G401.6 (cell line): ENCODE measurements at regions not wholly inside any gene's neighbourhood (a gene's known extent, or its start where the extent isn't known, plus 50 kb on each side); places are given as distances from the start of the nearest gene placed in this dataset.
A peak's percentile ranks its signal among the peaks of the same experiment; 100 is the strongest.
"Not testable (repeated sequence)": the region's sequence is repeated elsewhere in the genome, so short reads cannot be mapped to it uniquely, and the experiment has no call there.

Source experiments
- FAIRE-seq: peaks from 2 replicates; lab custom pipeline; 2012; peaks lifted over from hg19 to GRCh38; lab: Jason Lieb, UNC

DNA sequence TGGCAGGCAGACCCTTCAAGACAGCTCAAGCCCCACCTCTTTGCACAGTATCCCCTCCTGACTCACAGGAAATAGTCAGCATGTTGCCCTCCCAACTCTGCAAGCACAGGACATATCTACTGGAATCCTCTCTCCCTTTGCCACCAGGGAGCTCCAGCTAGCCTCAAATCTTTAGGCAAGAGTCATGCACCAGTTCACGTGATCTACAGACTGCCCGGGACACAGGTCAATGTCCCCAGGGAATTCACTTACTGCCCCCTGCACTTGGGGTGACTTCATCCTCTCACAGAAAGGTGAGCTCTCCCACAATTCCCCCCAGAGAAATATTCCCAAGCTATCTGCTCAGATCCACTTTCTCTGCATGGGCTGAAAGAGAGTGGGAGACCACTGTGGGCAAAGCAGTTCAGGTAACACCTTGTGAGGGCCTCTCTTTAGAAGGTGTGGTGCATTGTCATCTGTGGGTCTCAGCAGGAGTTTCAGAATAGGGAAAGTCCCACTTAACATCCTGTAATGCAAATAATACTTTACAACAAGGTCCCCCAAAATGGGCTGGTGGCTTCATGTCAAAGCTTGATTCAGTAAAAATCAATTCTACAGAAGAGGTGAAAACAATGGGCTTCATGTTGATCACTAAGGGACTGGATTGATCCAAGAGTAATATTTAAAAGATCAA, 129.9 kb downstream of the NOC3L start:
- no peak for FAIRE-seq

DNA sequence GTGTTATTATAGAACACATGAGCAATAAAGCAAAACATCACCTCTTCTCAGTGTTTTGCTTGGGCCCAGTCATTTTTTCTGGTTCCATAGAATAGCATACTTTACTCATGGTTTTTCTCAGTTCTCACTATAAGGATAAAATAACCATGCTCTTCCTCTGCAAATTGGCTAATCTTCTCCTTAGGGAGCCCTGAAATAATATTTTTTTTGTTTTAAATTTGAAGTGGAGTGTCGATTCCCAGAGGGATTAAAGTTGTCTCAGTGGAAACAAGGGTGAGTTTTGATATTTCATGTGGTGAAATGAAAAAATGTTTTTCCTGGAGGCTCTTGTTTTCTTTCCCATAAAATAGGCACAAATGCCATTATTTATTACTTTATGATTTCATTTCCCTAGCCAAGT, 127.3 kb downstream of the NOC3L start:
- FAIRE-seq, result no peak

DNA sequence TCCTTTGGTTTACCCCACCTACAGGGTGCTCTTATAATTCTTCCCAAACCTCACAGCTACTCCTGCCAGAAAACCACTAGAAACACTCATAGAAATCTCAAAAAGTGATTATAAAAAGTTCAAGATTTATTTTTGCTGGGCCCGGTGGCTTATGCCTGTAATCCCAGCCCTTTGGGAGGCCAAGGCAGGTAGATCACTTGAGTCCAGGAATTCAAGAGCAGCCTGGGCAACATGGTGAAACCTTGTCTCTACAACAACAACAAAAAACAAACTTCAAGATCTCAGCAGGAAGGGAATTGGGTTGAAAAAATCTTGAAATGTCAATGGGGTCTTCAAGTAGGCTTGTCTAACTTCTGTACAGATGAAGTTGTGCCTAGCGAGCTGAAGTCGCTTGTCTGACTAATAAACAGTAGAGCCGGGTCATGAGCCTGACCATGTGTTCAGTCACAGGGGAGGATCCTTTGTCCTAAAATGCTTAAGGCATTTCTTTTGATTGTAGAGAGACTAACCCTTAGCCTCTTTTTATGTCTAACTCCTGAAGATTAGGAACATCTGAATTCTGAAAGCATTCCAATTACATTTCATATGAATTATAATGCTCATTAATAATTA, 124.6 kb downstream of the NOC3L start:
- no peak for FAIRE-seq

DNA sequence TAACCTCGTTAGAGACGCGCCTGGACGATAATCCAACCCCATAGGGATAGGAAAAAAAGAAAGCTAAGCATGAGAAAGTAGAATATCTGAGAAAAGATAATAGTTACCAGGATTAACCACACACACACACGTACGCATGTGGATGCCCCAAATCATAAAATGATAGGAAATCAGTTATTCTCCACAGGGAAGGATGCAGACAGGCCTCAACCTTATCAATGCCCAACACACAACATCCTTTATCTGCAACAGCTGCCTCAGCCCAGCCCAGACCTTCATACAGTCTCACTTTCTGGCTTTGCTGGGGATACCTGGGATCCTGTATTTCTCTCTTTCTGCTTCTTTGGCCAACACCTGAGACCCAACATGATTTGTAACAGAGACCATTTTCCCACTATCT, 123.0 kb downstream of the NOC3L start:
- no peak for FAIRE-seq

DNA sequence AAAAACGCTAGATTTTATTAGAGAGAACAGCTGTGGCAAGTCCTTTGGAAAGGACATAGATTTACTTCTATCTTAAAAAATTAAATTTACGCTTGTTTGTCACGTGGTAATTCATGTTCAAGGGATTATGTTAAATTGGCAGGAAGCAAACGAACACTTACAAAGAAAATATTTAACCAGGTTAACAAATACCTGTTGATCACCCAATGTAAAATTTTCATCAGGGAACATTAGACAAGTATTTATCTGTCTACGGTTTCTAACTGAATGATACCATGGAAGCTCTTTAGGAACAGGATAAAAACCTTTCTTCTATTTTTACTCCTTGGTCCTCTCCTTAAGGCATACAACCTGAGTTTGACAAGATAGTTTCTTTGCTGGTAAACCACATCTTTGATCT, 122.2 kb downstream of the NOC3L start:
- no peak for FAIRE-seq

DNA sequence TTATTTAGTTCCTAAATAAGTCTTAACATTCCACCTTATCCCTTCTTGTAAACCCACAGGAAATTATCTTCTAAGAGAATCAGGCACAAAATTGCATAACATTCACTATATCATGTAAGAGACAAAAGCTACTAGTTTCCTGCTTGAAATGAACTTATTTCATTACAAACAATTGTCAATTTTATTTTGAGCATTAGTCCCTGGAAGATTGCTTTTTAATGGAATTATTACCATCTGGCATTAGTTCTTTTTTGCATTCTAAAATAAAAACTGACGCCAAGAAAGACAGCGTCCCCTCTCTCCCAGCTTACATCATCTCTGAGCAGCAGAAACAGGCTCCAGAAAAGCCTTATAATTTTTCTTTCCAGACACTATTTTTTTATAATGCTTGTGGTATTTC, 121.8 kb downstream of the NOC3L start:
- FAIRE-seq, result no peak

DNA sequence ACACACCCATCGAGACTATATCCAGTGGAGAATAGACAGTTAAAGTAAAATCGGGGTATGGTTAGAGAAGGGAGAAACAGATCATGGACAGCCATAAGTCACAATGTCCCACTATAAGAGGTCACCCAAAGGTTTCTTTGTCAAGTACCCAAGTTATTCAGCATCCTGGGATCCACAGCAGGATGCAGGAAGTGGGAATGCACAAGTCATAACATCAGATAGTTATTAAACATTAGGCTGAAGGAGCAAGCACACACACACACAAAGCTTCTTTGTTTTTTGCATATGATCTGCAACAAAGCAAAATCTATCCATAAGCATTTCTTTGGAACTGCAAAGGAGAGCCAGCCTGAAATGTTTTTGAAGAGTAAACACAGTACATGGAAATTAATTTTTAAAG, 111.6 kb downstream of the NOC3L start:
- FAIRE-seq, result no peak

DNA sequence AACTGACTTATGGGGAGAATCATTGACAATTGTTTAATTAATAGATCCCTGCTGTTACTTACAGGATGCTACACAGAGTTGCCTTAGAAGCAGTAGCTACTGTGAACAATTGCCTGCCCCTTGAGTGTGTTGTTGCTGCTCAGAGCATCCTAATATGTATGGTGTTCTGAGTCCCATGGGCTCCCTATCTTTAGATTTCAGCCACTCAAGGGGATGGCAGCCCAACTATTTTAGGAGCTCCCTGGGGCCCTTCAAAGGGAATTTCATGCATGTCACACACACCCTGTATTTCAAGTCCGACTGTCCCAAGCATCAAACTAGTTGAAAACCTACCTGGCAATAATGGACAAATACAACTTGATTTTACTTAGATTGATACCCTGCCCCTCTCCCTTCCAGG, 111.2 kb downstream of the NOC3L start:
- FAIRE-seq, result no peak

DNA sequence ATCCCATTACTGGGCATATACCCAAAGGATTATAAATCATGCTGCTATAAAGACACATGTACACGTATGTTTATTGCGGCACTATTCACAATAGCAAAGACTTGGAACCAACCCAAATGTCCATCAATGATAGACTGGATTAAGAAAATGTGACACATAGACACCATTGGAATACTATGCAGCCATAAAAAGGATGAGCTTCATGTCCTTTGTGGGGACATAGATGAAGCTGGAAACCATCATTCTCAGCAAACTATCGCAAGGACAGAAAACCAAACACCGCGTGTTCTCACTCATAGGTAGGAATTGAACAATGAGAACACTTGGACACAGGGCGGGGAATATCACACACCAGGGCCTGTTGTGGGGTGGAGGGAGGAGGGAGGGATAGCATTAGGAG, 105.3 kb downstream of the NOC3L start:
- not testable (repeated sequence) for FAIRE-seq

DNA sequence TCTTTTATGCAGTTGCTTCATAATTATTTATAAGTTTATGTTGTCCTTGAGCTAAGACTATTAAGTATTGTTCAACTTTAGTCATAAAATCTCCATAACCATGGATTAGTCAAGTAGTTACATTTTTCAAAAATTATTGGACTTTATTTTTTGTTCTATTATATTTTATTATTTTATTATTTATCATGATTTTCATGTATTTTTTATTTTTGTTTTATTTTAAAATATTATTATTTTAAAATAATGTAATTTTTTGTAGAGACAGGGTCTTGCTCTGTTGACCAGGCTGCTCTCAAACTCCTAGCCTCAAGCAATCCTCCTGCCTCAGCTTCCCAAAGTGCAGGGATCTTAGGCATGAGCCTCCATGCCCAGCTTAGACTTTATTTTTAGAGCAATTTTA, 102.3 kb downstream of the NOC3L start:
- peak; percentile 54 for FAIRE-seq

DNA sequence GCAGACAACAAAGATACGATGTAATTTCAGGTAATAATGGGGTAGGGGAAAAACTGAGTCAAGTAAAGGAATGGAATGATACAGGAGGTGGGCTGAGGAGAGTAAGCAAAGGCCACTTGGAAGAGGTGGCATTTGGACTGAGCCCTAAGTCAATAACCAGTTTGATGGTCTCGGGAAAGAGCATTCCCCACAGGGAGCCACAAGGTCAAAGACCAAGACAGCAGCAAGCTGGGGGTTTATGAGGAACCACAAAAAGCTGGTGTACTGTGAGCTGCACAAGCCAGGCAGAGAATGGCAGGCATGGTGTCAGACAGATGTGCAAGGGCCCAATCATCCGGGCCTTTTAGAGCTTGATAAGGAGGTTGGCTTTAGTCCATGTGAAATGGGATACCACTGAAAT, 98.7 kb downstream of the NOC3L start:
- no peak for FAIRE-seq

DNA sequence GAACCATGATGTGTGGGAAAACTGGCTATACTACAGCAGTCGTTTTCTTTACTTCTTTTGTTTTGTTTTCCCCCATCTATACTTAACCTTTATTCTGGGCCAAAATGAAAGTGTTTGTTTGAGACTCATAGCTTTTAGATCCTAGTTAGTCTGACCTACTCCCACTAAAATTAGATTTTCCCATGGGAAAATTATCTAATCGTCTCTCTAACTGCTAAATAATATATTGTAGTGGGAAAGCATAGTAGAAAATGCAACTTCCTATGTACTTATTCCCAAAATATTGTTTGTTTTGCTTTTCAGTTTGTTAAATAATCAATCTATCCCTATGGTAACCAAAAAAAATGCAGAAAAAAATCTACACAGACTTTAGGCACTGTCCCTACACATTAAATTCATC, 96.6 kb downstream of the NOC3L start:
- FAIRE-seq, result no peak

DNA sequence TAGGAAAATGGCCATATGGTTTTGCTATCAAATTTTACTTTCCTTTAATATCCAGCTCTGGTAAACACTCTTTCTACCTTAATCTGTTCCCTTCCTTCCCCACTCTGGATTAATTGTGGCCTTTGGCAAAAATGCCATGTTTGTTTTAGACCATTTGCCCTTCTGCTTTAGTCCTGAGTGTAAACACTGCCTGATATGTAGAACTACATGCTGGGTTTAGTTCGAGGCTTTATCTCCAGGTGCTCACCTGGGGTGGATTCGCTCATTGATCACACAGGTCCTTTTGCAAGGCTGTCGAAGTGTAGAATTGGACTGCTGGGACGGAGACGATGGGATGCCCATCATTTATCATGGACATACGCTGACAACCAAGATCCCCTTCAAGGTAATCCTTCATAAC, 94.1 kb downstream of the NOC3L start:
- FAIRE-seq, result no peak

DNA sequence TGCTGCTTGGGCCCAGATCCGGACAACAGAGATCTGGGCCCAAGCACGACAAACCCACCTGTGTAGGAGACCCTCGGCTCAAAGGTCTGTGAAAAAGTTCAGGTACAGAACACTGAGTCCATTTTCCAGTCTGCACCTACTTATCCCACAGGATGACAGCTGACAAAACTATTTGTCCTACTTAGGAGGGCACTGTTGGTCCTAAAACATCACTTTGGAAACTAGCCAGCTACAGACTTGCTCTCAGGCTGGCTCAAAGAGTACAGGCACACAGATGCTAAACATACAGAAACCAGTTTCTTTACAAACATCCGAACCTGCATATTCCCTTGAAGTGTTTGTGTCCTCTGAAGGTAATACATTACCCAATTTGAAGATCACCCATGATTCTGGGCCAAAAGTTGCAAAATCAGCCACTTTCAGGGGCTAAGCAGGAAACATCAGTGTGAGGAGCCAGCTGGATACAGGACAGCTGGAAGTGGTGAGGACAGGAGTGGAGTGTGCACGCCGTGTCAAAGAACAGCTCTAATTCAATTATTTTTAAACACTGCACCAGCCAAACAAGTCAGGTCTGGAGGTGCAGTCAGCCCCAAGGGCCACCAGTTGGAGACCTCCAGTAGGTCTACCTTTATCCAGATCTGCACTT, 88.5 kb downstream of the NOC3L start:
- FAIRE-seq, result no peak

DNA sequence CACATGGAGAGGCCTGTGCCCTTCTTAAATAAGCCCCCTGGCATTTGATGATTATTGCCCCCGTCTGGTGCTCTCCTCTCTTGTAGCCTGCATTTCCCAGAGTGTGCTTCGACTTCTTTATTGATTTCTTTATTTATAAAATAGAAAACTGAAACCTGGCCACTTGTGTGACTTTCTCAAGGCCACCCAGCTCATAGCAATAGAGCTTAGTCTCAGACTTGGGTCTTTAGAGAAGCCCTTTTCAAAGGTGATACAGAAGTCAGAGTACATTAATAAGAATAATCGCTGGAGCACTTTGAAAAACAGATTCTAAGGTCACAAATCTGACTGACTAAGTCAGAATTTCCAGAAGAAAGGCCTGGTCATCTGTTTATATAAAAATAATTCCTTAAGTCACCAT, 86.6 kb downstream of the NOC3L start:
- no peak for FAIRE-seq

DNA sequence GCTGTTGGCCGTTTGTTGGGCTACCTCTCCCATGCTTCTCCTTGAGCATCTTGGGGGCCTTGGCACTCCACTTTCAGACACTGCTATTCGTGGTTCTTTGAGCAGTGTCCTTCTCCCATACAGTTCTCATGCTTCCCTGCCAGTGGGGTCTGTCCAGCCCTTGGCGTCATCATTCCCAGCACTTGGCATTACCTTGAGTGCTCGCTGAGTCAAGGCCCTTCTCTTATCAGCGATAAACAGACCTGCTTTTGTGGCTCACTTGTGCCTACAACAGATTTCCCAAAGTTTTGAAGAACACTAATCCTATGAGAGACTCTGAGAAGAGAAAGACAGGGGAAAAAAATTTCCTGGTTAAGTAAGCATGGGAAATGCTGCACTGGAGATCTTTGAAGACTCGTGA, 85.3 kb downstream of the NOC3L start:
- FAIRE-seq, result no peak

DNA sequence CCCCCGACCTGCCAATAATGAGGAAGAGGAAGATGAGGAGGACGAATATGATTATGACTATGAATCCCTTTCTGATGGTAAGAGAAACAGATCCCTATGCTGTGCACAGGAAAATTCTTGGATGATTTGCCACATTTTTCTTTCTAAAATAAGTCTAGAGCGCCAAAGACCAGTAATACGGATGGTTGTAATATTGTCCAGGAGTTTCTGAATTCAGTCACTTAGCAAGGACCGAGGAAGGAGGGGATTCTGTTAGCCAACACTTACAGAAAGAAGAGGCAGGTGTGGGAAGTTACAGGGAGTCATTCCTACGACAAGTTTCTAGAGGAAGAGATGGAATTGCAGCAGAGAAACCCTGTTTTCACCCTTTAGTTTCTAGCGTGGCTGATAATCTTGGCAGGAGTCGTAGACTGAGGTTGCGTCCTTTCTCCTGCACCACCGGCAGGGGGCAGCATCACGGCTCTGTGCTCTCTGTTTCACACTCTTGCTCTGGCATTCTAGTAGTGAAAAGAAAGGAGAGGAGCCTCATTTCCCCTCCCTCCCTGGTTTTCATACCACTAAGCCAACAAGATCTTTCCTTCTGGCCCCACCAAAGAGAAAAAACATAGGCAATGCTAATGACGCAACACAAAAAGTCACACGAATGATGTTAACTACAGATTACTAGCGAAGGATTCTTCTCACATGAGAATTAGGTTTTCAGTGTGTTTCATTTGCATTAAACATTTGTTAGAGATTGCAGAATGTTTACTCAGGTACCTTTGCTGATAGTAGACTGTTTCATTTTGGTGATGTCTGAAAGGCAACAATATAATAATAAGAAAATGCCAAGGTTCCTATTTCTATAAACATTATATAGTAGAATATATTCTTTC, 82.7 kb downstream of the NOC3L start:
- FAIRE-seq, result peak; percentile 85

DNA sequence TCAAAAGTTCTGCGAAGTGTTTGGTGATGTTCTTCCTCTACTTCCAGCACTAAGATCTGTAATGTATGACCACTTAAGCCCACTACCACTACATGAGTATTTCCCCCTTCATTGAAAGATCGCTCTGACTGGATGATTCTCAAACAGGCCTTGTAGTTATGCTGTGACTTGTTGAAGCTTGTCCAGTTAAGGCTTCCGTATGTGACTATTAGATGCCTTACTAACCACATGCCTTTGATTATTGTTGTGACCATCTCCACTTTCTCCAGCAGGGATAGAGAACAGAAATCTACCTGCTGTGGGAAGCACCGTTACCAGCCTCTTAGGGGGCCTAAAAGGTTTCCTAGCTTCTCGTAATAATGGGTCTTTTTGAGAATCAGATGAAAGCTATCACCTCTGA, 81.1 kb downstream of the NOC3L start:
- no peak for FAIRE-seq

DNA sequence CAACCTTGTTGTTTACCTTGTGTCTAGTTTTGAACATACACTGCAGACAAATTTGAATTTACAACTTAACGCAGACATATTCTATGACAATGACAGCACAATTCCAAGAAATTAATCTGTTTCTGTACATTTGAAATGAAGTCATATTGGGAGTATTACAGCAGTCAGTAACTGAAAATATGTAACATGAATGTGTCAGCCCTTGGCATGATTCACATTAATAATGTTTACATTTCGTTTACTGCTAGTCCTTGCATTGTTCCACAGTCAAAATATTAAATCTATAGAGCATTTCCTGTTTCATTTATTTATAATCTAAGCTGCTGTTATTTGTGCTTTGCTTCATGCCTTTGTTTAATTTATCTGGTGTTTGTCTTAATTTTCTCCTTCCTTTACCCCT, 80.4 kb downstream of the NOC3L start:
- FAIRE-seq, result no peak
